ENCODE measurements at regions not wholly inside any gene's neighbourhood (a gene's known extent, or its start where the extent isn't known, plus 50 kb on each side); places are given as distances from the start of the nearest gene placed in this dataset.

GRCh38 chr4:187109636-187110035 lies 386.0 kb upstream of the FAT1 start:
- Histone ChIP-seq H3K36me3 (replicated peaks in 1 of 2; ENCODE audit: control insufficient read depth in 1 of 2, insufficient read depth in 2 of 2, low read length in 2 of 2) (no peaks in the 10 kb centered on the region), H3K4me1 (ENCODE audit: control insufficient read depth in 1 of 2, insufficient read depth in 2 of 2, low read length in 2 of 2) (no peaks in the 10 kb centered on the region), H3K27ac (ENCODE audit: low read depth in 1 of 2, low read length in 2 of 2) (no peak overlapping the region), H3K4me2 (replicated peaks; ENCODE audit: extremely low read depth, low read length, poor library complexity, severe bottlenecking) (no peak overlapping the region), H3K9me3 (replicated peaks in 1 of 2; ENCODE audit: control insufficient read depth in 1 of 2, insufficient read depth in 1 of 2, low read length in 2 of 2) (peaks cover 9 to 13% of the 10 kb centered on the region in 2 donors), H2AFZ (ENCODE audit: insufficient read depth, low read depth, low read length, poor library complexity, severe bottlenecking) (no peak overlapping the region), H3K4me3 (replicated peaks in 1 of 3; ENCODE audit: low read depth in 2 of 3, low read length in 3 of 3) (no peak overlapping the region), H3K9ac (ENCODE audit: insufficient read depth, low read length, poor library complexity, severe bottlenecking) (no peak overlapping the region), H3K79me2 (ENCODE audit: insufficient read depth, low read length) (no peaks in the 10 kb centered on the region), H3K27me3 (ENCODE audit: control insufficient read depth in 2 of 2, insufficient read depth in 2 of 2, low read length in 2 of 2) (no peaks in the 10 kb centered on the region), H4K20me1 (ENCODE audit: insufficient read depth, low read length) (no peaks in the 10 kb centered on the region)
- no peak for TF ChIP-seq CTCF (IDR thresholded peaks at IDR 0.05)
- DNase-seq = no peak
- Mint-ChIP-seq H3K27ac (no peak overlapping the region), H3K9me3 (peaks cover 0 to 12% (median 2%) of the 10 kb centered on the region in 7 donors), H3K36me3 (no peaks in the 10 kb centered on the region), H3K4me3 (no peak overlapping the region), H3K27me3 (ENCODE audit: low read depth in 3 of 3) (peaks cover 0 to 2% (median 0%) of the 10 kb centered on the region in 3 donors), H3K4me1 (no peaks in the 10 kb centered on the region)
- WGBS (ENCODE audit: insufficient coverage) = no CpG with 5 or more reads among the region's 7 CpGs
- intact Hi-C loops (cut with micrococcal nuclease) = no loop called here

- H3K27ac Mint-ChIP-seq = no peak overlapping the region
- WGBS (ENCODE audit: insufficient coverage) = 83% methylated on average over 1 of the region's 4 CpGs
- no peaks in the 10 kb centered on the region for H3K4me1 Mint-ChIP-seq
Observed at GRCh38 chr4:187118166-187118565, 394.5 kb upstream of the FAT1 start.

More at GRCh38 chr4:187118166-187118565, 394.5 kb upstream of the FAT1 start:
- H3K4me3 Mint-ChIP-seq = no peak overlapping the region
- no peak overlapping the region for H3K9ac ChIP-seq (ENCODE audit: insufficient read depth, low read length, poor library complexity, severe bottlenecking)
- no peaks in the 10 kb centered on the region for H3K36me3 ChIP-seq (replicated peaks in 1 of 2; ENCODE audit: control insufficient read depth in 1 of 2, insufficient read depth in 2 of 2, low read length in 2 of 2)
- H3K4me3 ChIP-seq (replicated peaks in 1 of 3; ENCODE audit: low read depth in 2 of 3, low read length in 3 of 3) = no peak overlapping the region
- H2AFZ ChIP-seq (ENCODE audit: insufficient read depth, low read depth, low read length, poor library complexity, severe bottlenecking) = no peak overlapping the region
- H3K27me3 Mint-ChIP-seq (ENCODE audit: low read depth in 3 of 3) = peaks cover 0 to 2% (median 0%) of the 10 kb centered on the region in 3 donors
- no peak for TF ChIP-seq CTCF (IDR thresholded peaks at IDR 0.05)
- H4K20me1 ChIP-seq (ENCODE audit: insufficient read depth, low read length) = no peaks in the 10 kb centered on the region
- H3K4me1 ChIP-seq (ENCODE audit: control insufficient read depth in 1 of 2, insufficient read depth in 2 of 2, low read length in 2 of 2) = no peaks in the 10 kb centered on the region
- H3K36me3 Mint-ChIP-seq = no peaks in the 10 kb centered on the region
- H3K27ac ChIP-seq (ENCODE audit: low read depth in 1 of 2, low read length in 2 of 2) = no peak overlapping the region
- no peak for DNase-seq
- H3K27me3 ChIP-seq (ENCODE audit: control insufficient read depth in 2 of 2, insufficient read depth in 2 of 2, low read length in 2 of 2) = no peaks in the 10 kb centered on the region
- peaks cover 0 to 9% (median 2%) of the 10 kb centered on the region in 7 donors for H3K9me3 Mint-ChIP-seq
- intact Hi-C loops (cut with micrococcal nuclease) = no loop called here
- peaks cover 8% of the 10 kb centered on the region in 2 donors for H3K9me3 ChIP-seq (replicated peaks in 1 of 2; ENCODE audit: control insufficient read depth in 1 of 2, insufficient read depth in 1 of 2, low read length in 2 of 2)
- H3K4me2 ChIP-seq (replicated peaks; ENCODE audit: extremely low read depth, low read length, poor library complexity, severe bottlenecking) = no peak overlapping the region
- H3K79me2 ChIP-seq (ENCODE audit: insufficient read depth, low read length) = no peaks in the 10 kb centered on the region
